Trophoblast cell (in vitro differentiated cells and primary cell): ENCODE measurements at regions not wholly inside any gene's neighbourhood (a gene's known extent, or its start where the extent isn't known, plus 50 kb on each side); places are given as distances from the start of the nearest gene placed in this dataset.

ENCODE experiments used
- DNase-seq, 2 donors: peaks; one replicate each; pipeline ENCODE4 v3.0.0-alpha.2; 2016
- H2AFZ ChIP-seq: 2 replicates; pipeline ENCODE4 v1.6.1; 2013; ENCODE audit warnings: low read length, moderate library complexity, mild to moderate bottlenecking; ENCODE audit not compliant: insufficient read depth, poor library complexity
- H2AK5ac ChIP-seq: 2 replicates; pipeline ENCODE4 v1.6.1; 2013; ENCODE audit warnings: mild to moderate bottlenecking, low read length
- H2BK120ac ChIP-seq: 2 replicates; pipeline ENCODE4 v1.6.1; 2013; ENCODE audit warnings: low read length, mild to moderate bottlenecking, moderate library complexity; ENCODE audit not compliant: insufficient read depth, poor library complexity
- H2BK12ac ChIP-seq: 2 replicates; pipeline ENCODE4 v1.6.1; 2013; ENCODE audit warnings: mild to moderate bottlenecking, low read length, moderate library complexity
- H2BK5ac ChIP-seq: 2 replicates; pipeline ENCODE4 v1.6.1; 2013; ENCODE audit warnings: low read length, low read depth, moderate library complexity, mild to moderate bottlenecking; ENCODE audit not compliant: poor library complexity
- H3K14ac ChIP-seq: 2 replicates; pipeline ENCODE4 v1.6.1; 2013; ENCODE audit warnings: mild to moderate bottlenecking, low read length
- H3K18ac ChIP-seq: 2 replicates; pipeline ENCODE4 v1.6.1; 2013; ENCODE audit warnings: mild to moderate bottlenecking, low read length
- H3K23ac ChIP-seq: 2 replicates; pipeline ENCODE4 v1.6.1; 2013; ENCODE audit warnings: low read length
- H3K27ac ChIP-seq: 2 replicates; pipeline ENCODE4 v1.5.1; 2013; ENCODE audit warnings: low read depth, mild to moderate bottlenecking, inconsistent platforms, low read length, moderate library complexity
- H3K27me3 ChIP-seq: 2 replicates; pipeline ENCODE4 v1.6.1; 2013; ENCODE audit warnings: inconsistent platforms, mild to moderate bottlenecking, low read length, moderate library complexity; ENCODE audit not compliant: insufficient read depth
- H3K36me3 ChIP-seq, 2 experiments: 1 replicate in 1 of 2; 2 replicates in 1 of 2; pipeline ENCODE4 v1.6.1; 2013; ENCODE audit warnings: low read length in 2 of 2, mild to moderate bottlenecking in 2 of 2, moderate library complexity in 1 of 2; ENCODE audit not compliant: insufficient read depth in 2 of 2, control insufficient read depth in 1 of 2
- H3K4ac ChIP-seq: 2 replicates; pipeline ENCODE4 v1.6.1; 2013; ENCODE audit warnings: low read depth, mild to moderate bottlenecking, low read length, moderate library complexity
- H3K4me1 ChIP-seq, 2 experiments: 1 replicate in 1 of 2; 2 replicates in 1 of 2; pipeline ENCODE4 v1.6.1; 2013; ENCODE audit warnings: low read length in 2 of 2, mild to moderate bottlenecking in 2 of 2, moderate library complexity in 1 of 2; ENCODE audit not compliant: insufficient read depth in 2 of 2, control insufficient read depth in 1 of 2
- H3K4me2 ChIP-seq: 2 replicates; pipeline ENCODE4 v1.6.1; 2013; ENCODE audit warnings: inconsistent platforms, mild to moderate bottlenecking, low read length, moderate library complexity
- H3K4me3 ChIP-seq: 2 replicates; pipeline ENCODE4 v1.5.1; 2013; ENCODE audit warnings: mild to moderate bottlenecking, low read depth, low read length, inconsistent platforms
- H3K79me1 ChIP-seq: one replicate; pipeline ENCODE4 v1.6.1; 2013; ENCODE audit warnings: low read length
- H3K79me2 ChIP-seq: 2 replicates; pipeline ENCODE4 v1.6.1; 2013; ENCODE audit warnings: low read length, mild to moderate bottlenecking; ENCODE audit not compliant: control insufficient read depth, insufficient read depth, poor library complexity
- H3K9ac ChIP-seq: 2 replicates; pipeline ENCODE4 v1.6.1; 2013; ENCODE audit warnings: mild to moderate bottlenecking, low read length
- H3K9me3 ChIP-seq: 2 replicates; pipeline ENCODE4 v1.6.1; 2013; ENCODE audit warnings: low read depth, mild to moderate bottlenecking, control low read depth, inconsistent platforms, low read length; ENCODE audit not compliant: insufficient read depth
- H4K12ac ChIP-seq: 2 replicates; pipeline ENCODE4 v1.6.1; 2013; ENCODE audit warnings: low read depth, mild to moderate bottlenecking, low read length, moderate library complexity
- H4K8ac ChIP-seq: 2 replicates; pipeline ENCODE4 v1.6.1; 2013; ENCODE audit warnings: low read depth, mild to moderate bottlenecking, low read length, moderate library complexity
- H4K91ac ChIP-seq: one replicate; pipeline ENCODE4 v1.6.1; 2013; ENCODE audit warnings: low read depth, mild to moderate bottlenecking, low read length, moderate library complexity
- WGBS: extraction: QIAGEN DNeasy Blood & Tissue Kit; methylation state at CpG from one replicate; pipeline ENCODE4 v1.1.7; 2013; ENCODE audit warnings: missing lambda C conversion rate; ENCODE audit not compliant: insufficient read length, insufficient coverage; ENCODE audit errors: extremely low coverage; 5-methylcytosine and 5-hydroxymethylcytosine counted together

DNA sequence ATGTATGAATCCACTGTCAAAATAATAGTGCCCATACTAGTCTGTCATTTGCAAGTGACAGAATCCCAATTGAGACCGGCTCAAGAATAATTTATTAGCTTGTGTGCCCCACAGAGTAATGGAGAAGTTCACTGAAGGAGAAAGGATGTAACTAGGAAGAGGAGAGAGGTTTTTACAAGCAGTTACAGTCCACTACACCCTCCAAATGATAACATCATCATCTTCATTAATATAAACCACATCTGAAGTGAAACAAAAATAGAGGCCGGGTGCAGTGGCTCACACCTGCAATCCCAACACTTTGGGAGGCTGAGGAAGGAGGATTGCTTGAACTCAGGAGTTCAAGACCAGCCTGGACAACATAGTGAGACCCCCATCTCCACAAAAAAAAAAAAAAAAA is 226.8 kb downstream of the SKIDA1 start:
- Histone ChIP-seq H3K9ac (no peak overlapping the region), H3K27me3 (no peaks in the 10 kb centered on the region), H3K4me2 (no peak overlapping the region), H3K9me3 (no peaks in the 10 kb centered on the region), H3K36me3 (no peaks in the 10 kb centered on the region), H3K18ac (no peak overlapping the region), H2BK5ac (no peak overlapping the region), H2BK120ac (no peak overlapping the region), H3K79me2 (no peaks in the 10 kb centered on the region), H4K8ac (no peak overlapping the region), H3K4me3 (no peak overlapping the region), H3K4ac (no peak overlapping the region), H4K12ac (no peak overlapping the region), H2AFZ (no peak overlapping the region), H4K91ac (no peak overlapping the region), H3K14ac (no peak overlapping the region), H3K4me1 (peaks cover 2 to 8% of the 10 kb centered on the region in 2 experiments), H3K27ac (no peak overlapping the region), H2AK5ac (no peak overlapping the region), H3K79me1 (peaks cover 14% of the 10 kb centered on the region), H3K23ac (no peak overlapping the region), H2BK12ac (no peak overlapping the region)
- no CpG with 5 or more reads among the region's 2 CpGs for WGBS
- no peak for DNase-seq

GRCh38 chr10:21297603-21298383 is 227.7 kb downstream of the SKIDA1 start:
- Histone ChIP-seq H4K91ac (no peak overlapping the region), H3K36me3 (no peaks in the 10 kb centered on the region), H3K79me2 (no peaks in the 10 kb centered on the region), H3K27ac (no peak overlapping the region), H3K23ac (no peak overlapping the region), H2AFZ (no peak overlapping the region), H3K9me3 (no peaks in the 10 kb centered on the region), H3K14ac (no peak overlapping the region), H3K4me2 (no peak overlapping the region), H3K4me3 (no peak overlapping the region), H3K4ac (no peak overlapping the region), H2BK120ac (no peak overlapping the region), H3K18ac (no peak overlapping the region), H2AK5ac (no peak overlapping the region), H4K8ac (no peak overlapping the region), H3K9ac (no peak overlapping the region), H4K12ac (no peak overlapping the region), H3K27me3 (no peaks in the 10 kb centered on the region), H2BK5ac (no peak overlapping the region), H3K79me1 (peaks cover 17% of the 10 kb centered on the region), H2BK12ac (no peak overlapping the region), H3K4me1 (peaks cover 2 to 8% of the 10 kb centered on the region in 2 experiments)
- DNase-seq = no peak
- WGBS = no CpG with 5 or more reads among the region's 6 CpGs

DNA sequence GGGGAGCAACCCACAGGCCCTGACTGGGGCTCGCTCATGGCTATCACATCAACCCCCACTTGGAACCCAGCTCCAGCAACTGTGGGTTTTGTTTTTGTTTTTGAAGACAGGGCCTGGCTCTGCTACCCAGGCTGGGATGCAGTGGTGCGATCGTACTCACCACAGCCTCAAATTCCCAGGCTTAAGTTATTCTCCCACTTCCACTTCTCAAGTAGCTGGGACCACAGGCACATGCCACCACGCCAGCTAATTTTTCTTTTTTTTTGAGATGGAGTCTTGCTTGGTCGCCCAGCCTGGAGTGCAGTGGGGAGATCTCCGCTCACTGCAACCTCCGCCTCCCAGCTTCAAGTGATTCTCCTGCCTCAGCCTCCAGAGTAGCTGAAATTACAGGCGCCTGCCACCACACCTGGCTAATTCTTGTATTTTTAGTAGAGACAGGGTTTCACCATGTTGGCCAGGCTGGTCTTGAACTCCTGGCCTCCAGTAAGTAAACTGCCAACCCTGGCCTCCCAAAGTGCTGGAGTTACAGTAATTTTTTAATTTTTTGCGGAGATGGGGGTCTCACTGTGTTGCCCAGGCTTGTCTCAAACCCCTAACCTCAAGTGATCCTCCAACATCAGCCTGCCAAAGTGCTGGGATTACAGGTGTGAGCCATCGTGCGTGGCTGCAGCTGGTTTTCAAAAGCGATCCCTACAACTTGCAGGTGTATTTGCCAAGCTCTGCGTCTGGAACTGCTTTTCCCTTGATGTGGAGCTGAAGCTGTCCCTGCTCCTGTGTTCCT is 228.7 kb downstream of the SKIDA1 start:
- H2BK5ac ChIP-seq = no peak overlapping the region
- no peak for DNase-seq
- peaks cover 2 to 8% of the 10 kb centered on the region in 2 experiments for H3K4me1 ChIP-seq
- peaks cover 16% of the 10 kb centered on the region for H3K79me1 ChIP-seq
- no peaks in the 10 kb centered on the region for H3K27me3 ChIP-seq
- H3K14ac ChIP-seq = no peak overlapping the region
- H3K23ac ChIP-seq = no peak overlapping the region
- H3K4ac ChIP-seq = no peak overlapping the region
- H3K9ac ChIP-seq = no peak overlapping the region
- no peak overlapping the region for H3K27ac ChIP-seq
- H3K9me3 ChIP-seq = no peaks in the 10 kb centered on the region
- no peak overlapping the region for H3K4me2 ChIP-seq
- WGBS = no CpG with 5 or more reads among the region's 13 CpGs
- H3K18ac ChIP-seq = no peak overlapping the region
- no peak overlapping the region for H4K8ac ChIP-seq
- H2BK120ac ChIP-seq = peak overlapping the region; percentile 15
- H3K36me3 ChIP-seq = no peaks in the 10 kb centered on the region
- H2AFZ ChIP-seq = no peak overlapping the region
- no peak overlapping the region for H3K4me3 ChIP-seq
- peak overlapping the region; percentile 50 for H4K91ac ChIP-seq
- peak overlapping the region; percentile 44 for H2AK5ac ChIP-seq
- no peak overlapping the region for H4K12ac ChIP-seq
- H3K79me2 ChIP-seq = no peaks in the 10 kb centered on the region
- H2BK12ac ChIP-seq = peak overlapping the region; percentile 82

DNA sequence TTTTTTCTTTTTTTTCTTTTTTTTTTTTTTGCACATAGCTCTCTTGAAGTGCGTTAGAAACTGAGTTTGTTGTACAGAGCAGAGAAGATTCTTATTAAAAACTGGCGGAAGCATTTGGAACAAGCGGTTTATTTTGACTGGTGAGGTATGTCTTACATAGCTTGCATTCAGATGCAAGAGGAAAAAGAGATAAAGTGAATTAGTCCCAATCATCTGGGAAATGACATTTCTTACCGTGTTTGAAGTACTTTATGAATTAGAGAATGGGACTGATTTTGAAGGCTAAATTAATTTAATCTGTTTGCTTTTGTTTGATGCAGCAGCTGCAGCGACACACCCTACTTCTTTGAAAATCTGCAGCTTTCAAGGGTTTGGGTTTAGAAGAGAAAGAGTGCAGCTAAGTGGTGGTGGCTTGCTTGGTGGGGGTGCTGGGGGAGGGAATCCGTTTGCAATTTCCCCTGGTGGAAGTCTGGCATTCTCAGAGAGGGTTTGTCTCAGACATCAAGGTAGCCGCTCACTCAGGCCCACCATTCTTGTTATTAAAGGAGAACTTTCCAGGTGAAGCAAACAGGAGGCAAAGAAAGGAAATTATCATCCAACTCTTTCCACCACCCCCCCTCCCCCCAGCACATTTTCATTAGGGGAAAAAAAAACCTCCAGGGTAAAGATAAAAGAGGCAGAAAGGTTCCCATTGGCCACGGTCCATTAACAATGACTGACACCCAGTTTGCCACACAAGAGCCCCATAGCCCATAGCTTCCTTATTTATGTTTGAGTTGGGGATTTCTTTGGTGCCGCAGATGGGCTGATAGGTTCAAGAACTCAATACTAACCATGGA is 231.7 kb downstream of the SKIDA1 start:
- Histone ChIP-seq H2BK12ac (peak overlapping the region; percentile 2), H3K27me3 (no peaks in the 10 kb centered on the region), H2AK5ac (peak overlapping the region; percentile 80), H2BK120ac (peak overlapping the region; percentile 78), H3K9ac (no peak overlapping the region), H4K91ac (peak overlapping the region; percentile 79), H3K14ac (peak overlapping the region; percentile 70), H3K4me3 (no peak overlapping the region), H4K8ac (peak overlapping the region; percentile 67), H4K12ac (no peak overlapping the region), H2BK5ac (peak overlapping the region; percentile 77), H3K36me3 (no peaks in the 10 kb centered on the region), H3K4me2 (peak overlapping the region; percentile 52), H3K4ac (peak overlapping the region; percentile 68), H3K23ac (no peak overlapping the region), H2AFZ (no peak overlapping the region), H3K9me3 (no peaks in the 10 kb centered on the region), H3K79me1 (peaks cover 23% of the 10 kb centered on the region), H3K18ac (peak overlapping the region; percentile 51), H3K4me1 (peaks cover 2 to 10% of the 10 kb centered on the region in 2 experiments), H3K79me2 (no peaks in the 10 kb centered on the region), H3K27ac (peak overlapping the region; percentile 86)
- no peak for DNase-seq
- no CpG with 5 or more reads among the region's 9 CpGs for WGBS
